ENCODE measurements at regions not wholly inside any gene's neighbourhood (a gene's known extent, or its start where the extent isn't known, plus 50 kb on each side); places are given as distances from the start of the nearest gene placed in this dataset.
A peak's percentile ranks its signal among the peaks of the same experiment; 100 is the strongest.
"Not testable (repeated sequence)": the region's sequence is repeated elsewhere in the genome, so short reads cannot be mapped to it uniquely, and the experiment has no call there.

- not testable (repeated sequence) for H3K9me3 ChIP-seq (ENCODE audit: control insufficient read depth, insufficient read depth, low read length); H3K27me3 ChIP-seq (ENCODE audit: control insufficient read depth, insufficient read depth, low read length); DNase-seq (ENCODE audit: low read depth in 4 of 6, low spot score in 6 of 6); H3K36me3 ChIP-seq (ENCODE audit: control insufficient read depth, insufficient read depth, low read length); H3K4me3 ChIP-seq (ENCODE audit: low read depth, low read length); H3K27ac ChIP-seq (ENCODE audit: low read depth, low read length); H3K4me1 ChIP-seq (ENCODE audit: control insufficient read depth, insufficient read depth, low read length)
- WGBS (ENCODE audit: insufficient coverage): 98% methylated on average over 17 of the region's 17 CpGs
These were observed 79.5 kb upstream of the ABCD2 start for GRCh38 chr12:39699079-39699478.

GRCh38 chr12:39697108-39697507, 77.5 kb upstream of the ABCD2 start:
- H3K9me3 ChIP-seq (ENCODE audit: control insufficient read depth, insufficient read depth, low read length): no peaks in the 10 kb centered on the region
- H3K27me3 ChIP-seq (ENCODE audit: control insufficient read depth, insufficient read depth, low read length): no peaks in the 10 kb centered on the region
- no peaks in the 10 kb centered on the region for H3K36me3 ChIP-seq (ENCODE audit: control insufficient read depth, insufficient read depth, low read length)
- H3K4me1 ChIP-seq (ENCODE audit: control insufficient read depth, insufficient read depth, low read length): no peaks in the 10 kb centered on the region
- DNase-seq (ENCODE audit: low read depth in 4 of 6, low spot score in 6 of 6): no peak
- no peak overlapping the region for H3K4me3 ChIP-seq (ENCODE audit: low read depth, low read length)
- no CpG with 5 or more reads among the region's 4 CpGs for WGBS (ENCODE audit: insufficient coverage)
- H3K27ac ChIP-seq (ENCODE audit: low read depth, low read length): no peak overlapping the region

GRCh38 chr12:39692258-39692853, 72.8 kb upstream of the ABCD2 start:
- Histone ChIP-seq H3K4me3 (ENCODE audit: low read depth, low read length) (no peak overlapping the region), H3K4me1 (ENCODE audit: control insufficient read depth, insufficient read depth, low read length) (no peaks in the 10 kb centered on the region), H3K27ac (ENCODE audit: low read depth, low read length) (no peak overlapping the region), H3K36me3 (ENCODE audit: control insufficient read depth, insufficient read depth, low read length) (no peaks in the 10 kb centered on the region), H3K27me3 (ENCODE audit: control insufficient read depth, insufficient read depth, low read length) (no peaks in the 10 kb centered on the region), H3K9me3 (ENCODE audit: control insufficient read depth, insufficient read depth, low read length) (no peaks in the 10 kb centered on the region)
- WGBS (ENCODE audit: insufficient coverage): no CpG with 5 or more reads among the region's 1 CpG
- peak in 3 of 6 donors; percentile 2 to 41 (median 15) for DNase-seq (ENCODE audit: low read depth in 4 of 6, low spot score in 6 of 6)

- H3K9me3 ChIP-seq (ENCODE audit: control insufficient read depth, insufficient read depth, low read length): no peaks in the 10 kb centered on the region
- H3K27ac ChIP-seq (ENCODE audit: low read depth, low read length): no peak overlapping the region
- no peak for DNase-seq (ENCODE audit: low read depth in 4 of 6, low spot score in 6 of 6)
- 88% methylated on average over 1 of the region's 1 CpG for WGBS (ENCODE audit: insufficient coverage)
- H3K4me3 ChIP-seq (ENCODE audit: low read depth, low read length): no peak overlapping the region
- no peaks in the 10 kb centered on the region for H3K36me3 ChIP-seq (ENCODE audit: control insufficient read depth, insufficient read depth, low read length)
- no peaks in the 10 kb centered on the region for H3K27me3 ChIP-seq (ENCODE audit: control insufficient read depth, insufficient read depth, low read length)
- no peaks in the 10 kb centered on the region for H3K4me1 ChIP-seq (ENCODE audit: control insufficient read depth, insufficient read depth, low read length)
These were observed 66.5 kb upstream of the ABCD2 start for GRCh38 chr12:39685854-39686657.

GRCh38 chr12:39682689-39683477, 63.3 kb upstream of the ABCD2 start:
- Histone ChIP-seq H3K4me3 (ENCODE audit: low read depth, low read length) (no peak overlapping the region), H3K36me3 (ENCODE audit: control insufficient read depth, insufficient read depth, low read length) (no peaks in the 10 kb centered on the region), H3K4me1 (ENCODE audit: control insufficient read depth, insufficient read depth, low read length) (no peaks in the 10 kb centered on the region), H3K9me3 (ENCODE audit: control insufficient read depth, insufficient read depth, low read length) (no peaks in the 10 kb centered on the region), H3K27ac (ENCODE audit: low read depth, low read length) (no peak overlapping the region), H3K27me3 (ENCODE audit: control insufficient read depth, insufficient read depth, low read length) (no peaks in the 10 kb centered on the region)
- no peak for DNase-seq (ENCODE audit: low read depth in 4 of 6, low spot score in 6 of 6)
- no CpG with 5 or more reads among the region's 4 CpGs for WGBS (ENCODE audit: insufficient coverage)

- Histone ChIP-seq H3K36me3 (ENCODE audit: control insufficient read depth, insufficient read depth, low read length) (no peaks in the 10 kb centered on the region), H3K9me3 (ENCODE audit: control insufficient read depth, insufficient read depth, low read length) (no peaks in the 10 kb centered on the region), H3K27ac (ENCODE audit: low read depth, low read length) (no peak overlapping the region), H3K4me3 (ENCODE audit: low read depth, low read length) (no peak overlapping the region), H3K4me1 (ENCODE audit: control insufficient read depth, insufficient read depth, low read length) (no peaks in the 10 kb centered on the region), H3K27me3 (ENCODE audit: control insufficient read depth, insufficient read depth, low read length) (no peaks in the 10 kb centered on the region)
- WGBS (ENCODE audit: insufficient coverage): 80% methylated on average over 1 of the region's 1 CpG
- no peak for DNase-seq (ENCODE audit: low read depth in 4 of 6, low spot score in 6 of 6)
These were observed 55.7 kb upstream of the ABCD2 start for GRCh38 chr12:39675263-39675662.

GRCh38 chr12:39672976-39673375, 53.4 kb upstream of the ABCD2 start:
- no CpG with 5 or more reads among the region's 1 CpG for WGBS (ENCODE audit: insufficient coverage)
- Histone ChIP-seq H3K4me3 (ENCODE audit: low read depth, low read length) (no peak overlapping the region), H3K36me3 (ENCODE audit: control insufficient read depth, insufficient read depth, low read length) (no peaks in the 10 kb centered on the region)

GRCh38 chr12:39671898-39672875, 52.6 kb upstream of the ABCD2 start:
- WGBS (ENCODE audit: insufficient coverage): 92% methylated on average over 5 of the region's 5 CpGs
- DNase-seq (ENCODE audit: low read depth in 4 of 6, low spot score in 6 of 6): no peak
- no peaks in the 10 kb centered on the region for H3K36me3 ChIP-seq (ENCODE audit: control insufficient read depth, insufficient read depth, low read length)
- no peak overlapping the region for H3K4me3 ChIP-seq (ENCODE audit: low read depth, low read length)
- no peaks in the 10 kb centered on the region for H3K27me3 ChIP-seq (ENCODE audit: control insufficient read depth, insufficient read depth, low read length)
- no peaks in the 10 kb centered on the region for H3K9me3 ChIP-seq (ENCODE audit: control insufficient read depth, insufficient read depth, low read length)
- H3K4me1 ChIP-seq (ENCODE audit: control insufficient read depth, insufficient read depth, low read length): no peaks in the 10 kb centered on the region
- no peak overlapping the region for H3K27ac ChIP-seq (ENCODE audit: low read depth, low read length)

More at GRCh38 chr12:39672976-39673375, 53.4 kb upstream of the ABCD2 start:
- Histone ChIP-seq H3K9me3 (ENCODE audit: control insufficient read depth, insufficient read depth, low read length) (no peaks in the 10 kb centered on the region), H3K27ac (ENCODE audit: low read depth, low read length) (no peak overlapping the region), H3K4me1 (ENCODE audit: control insufficient read depth, insufficient read depth, low read length) (no peaks in the 10 kb centered on the region), H3K27me3 (ENCODE audit: control insufficient read depth, insufficient read depth, low read length) (no peaks in the 10 kb centered on the region)
- no peak for DNase-seq (ENCODE audit: low read depth in 4 of 6, low spot score in 6 of 6)

GRCh38 chr12:39669539-39669938, 49.9 kb upstream of the ABCD2 start:
- not testable (repeated sequence) for H3K27me3 ChIP-seq (ENCODE audit: control insufficient read depth, insufficient read depth, low read length); H3K27ac ChIP-seq (ENCODE audit: low read depth, low read length); H3K4me1 ChIP-seq (ENCODE audit: control insufficient read depth, insufficient read depth, low read length); H3K36me3 ChIP-seq (ENCODE audit: control insufficient read depth, insufficient read depth, low read length); DNase-seq (ENCODE audit: low read depth in 4 of 6, low spot score in 6 of 6); H3K9me3 ChIP-seq (ENCODE audit: control insufficient read depth, insufficient read depth, low read length); H3K4me3 ChIP-seq (ENCODE audit: low read depth, low read length)
- 77% methylated on average over 7 of the region's 7 CpGs for WGBS (ENCODE audit: insufficient coverage)

Measured in spinal cord (tissue), 9 donors.